Panc1 (cell line): ENCODE measurements at regions not wholly inside any gene's neighbourhood (a gene's known extent, or its start where the extent isn't known, plus 50 kb on each side); places are given as distances from the start of the nearest gene placed in this dataset.

Experiments
- ATAC-seq: fragments of 200-7000 bp; cut with Tn5 transposase; 2 replicates; pipeline ENCODE4 v1.9.1; 2020; ENCODE audit warnings: mild to moderate bottlenecking, moderate library complexity
- BruUV-seq: library from RNA; stranded (reverse); fragments of 400-500 nt; replicated peaks from 2 replicates; lab custom pipeline; 2021; lab: Mats Ljungman, UMichigan
- CTCF ChIA-PET: fragments of 300-600 bp; sonication (Branson Sonifier 250); formaldehyde crosslinking; loops from one replicate; lab custom pipeline; 2022; ENCODE audit warnings: antibody characterized with exemption; lab: Charles Lee
- POLR2A ChIA-PET: fragments of 300-600 bp; sonication (Branson Sonifier 250); formaldehyde crosslinking; loops from one replicate; lab custom pipeline; 2022; ENCODE audit warnings: antibody characterized with exemption; lab: Charles Lee
- DNase-seq: peaks from one replicate; pipeline ENCODE4 v3.0.0-alpha.2; 2010; ENCODE audit warnings: low read depth, low spot score
- H3K27ac ChIP-seq: 2 replicates; pipeline ENCODE4 v1.5.1; 2011; ENCODE audit warnings: mild to moderate bottlenecking, low read length, inconsistent platforms
- H3K27me3 ChIP-seq: fragments of 200-500 bp; sonication (Bioruptor generic); 2 replicates; pipeline ENCODE4 v1.6.0; 2014; ENCODE audit warnings: low read length, inconsistent platforms; ENCODE audit not compliant: control insufficient read depth, insufficient read depth
- H3K36me3 ChIP-seq: fragments of 200-500 bp; sonication (Bioruptor generic); 2 replicates; pipeline ENCODE4 v1.5.1; 2014; ENCODE audit warnings: inconsistent platforms, mild to moderate bottlenecking, low read length, moderate library complexity; ENCODE audit not compliant: control insufficient read depth, insufficient read depth
- H3K4me1 ChIP-seq: 2 replicates; pipeline ENCODE4 v1.5.1; 2011; ENCODE audit warnings: inconsistent platforms, mild to moderate bottlenecking, low read length, moderate library complexity; ENCODE audit not compliant: control insufficient read depth, insufficient read depth
- H3K4me3 ChIP-seq, 2 experiments: 2 replicates each; pipeline ENCODE4 v1.5.1; 2011 to 2012; ENCODE audit warnings: low read depth in 2 of 2, low read length in 2 of 2, mild to moderate bottlenecking in 2 of 2, inconsistent platforms in 1 of 2, moderate library complexity in 1 of 2
- H3K9me3 ChIP-seq: fragments of 200-500 bp; sonication (Bioruptor generic); 2 replicates; pipeline ENCODE4 v1.5.1; 2014; ENCODE audit warnings: low read depth, mild to moderate bottlenecking, inconsistent platforms, low read length, moderate library complexity; ENCODE audit not compliant: control insufficient read depth, insufficient read depth
- POLR2AphosphoS5 ChIP-seq: IDR thresholded peaks from 2 replicates; pipeline ENCODE4 v1.6.1; 2012; ENCODE audit warnings: mild to moderate bottlenecking, low read depth, low read length, moderate library complexity
- SIN3A ChIP-seq: IDR thresholded peaks from 2 replicates; pipeline ENCODE4 v1.6.1; 2012; ENCODE audit warnings: low read depth, mild to moderate bottlenecking, low read length, moderate library complexity, borderline replicate concordance; ENCODE audit not compliant: insufficient read depth
- TCF7L2 ChIP-seq: IDR thresholded peaks from 2 replicates; pipeline ENCODE4 v1.6.1; 2011; ENCODE audit warnings: mild to moderate bottlenecking, low read depth, low read length, inconsistent platforms
- in situ Hi-C: cut with HindIII; loops from 2 replicates; pipeline ENCODE4 v1.10.0; 2016; ENCODE audit warnings: low sequenced_read_pairs, low pct_unique_long_range_greater_than_20kb
- intact Hi-C: fragments of 100-400 bp; cut with micrococcal nuclease; formaldehyde crosslinking; loops from one replicate; pipeline ENCODE4 v1.10.0; 2022; ENCODE audit not compliant: unreplicated experiment
- TF ChIP-seq, protein P1 (sequence below), 2 experiments: IDR thresholded peaks; 2 replicates each; pipeline ENCODE4 v1.6.1; 2011 to 2012; ENCODE audit warnings: low read depth in 2 of 2, control low read depth in 1 of 2, low read length in 1 of 2, mild to moderate bottlenecking in 1 of 2, moderate library complexity in 1 of 2; ENCODE audit not compliant: insufficient read depth in 1 of 2
- TF ChIP-seq, protein P2 (sequence below): fragments of 450-650 bp; IDR thresholded peaks from 2 replicates; pipeline ENCODE4 v1.5.1; 2017; ENCODE audit warnings: mild to moderate bottlenecking

DNA sequence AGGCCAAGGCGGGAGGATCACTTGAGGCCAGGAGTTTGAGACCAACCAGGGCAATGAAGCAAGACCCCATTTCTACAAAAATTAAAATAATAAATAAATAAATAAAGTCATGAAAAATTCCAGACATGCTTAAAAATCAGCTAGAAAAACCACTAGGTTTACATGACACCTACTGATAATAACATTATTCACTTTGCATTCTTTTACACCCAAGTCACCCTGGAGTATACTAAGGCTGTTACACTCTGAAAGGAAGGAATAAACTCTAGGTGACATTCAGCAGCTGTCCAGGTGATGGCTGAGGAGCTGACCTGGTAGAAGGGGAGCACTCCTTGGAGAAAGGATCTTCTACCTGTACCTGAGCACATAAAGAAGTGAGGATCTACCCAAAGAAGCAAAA lies 179.2 kb downstream of the ZNF281 start:
- Histone ChIP-seq H3K27ac (no peak overlapping the region), H3K4me3 (no peak overlapping the region), H3K9me3 (no peaks in the 10 kb centered on the region), H3K4me1 (no peaks in the 10 kb centered on the region), H3K27me3 (no peaks in the 10 kb centered on the region), H3K36me3 (no peaks in the 10 kb centered on the region)
- no peak for TF ChIP-seq POLR2AphosphoS5
- no TSS peak for BruUV-seq
- ATAC-seq (no peak), DNase-seq (no peak)
- intact Hi-C loops = no loop called here
- POLR2A ChIA-PET = no interaction called here
- CTCF ChIA-PET = no interaction called here
- in situ Hi-C loops = loop anchor here (10.0 kb wide), 1 partner anchor 396 kb away; no protein-coding TSS in a partner anchor

DNA sequence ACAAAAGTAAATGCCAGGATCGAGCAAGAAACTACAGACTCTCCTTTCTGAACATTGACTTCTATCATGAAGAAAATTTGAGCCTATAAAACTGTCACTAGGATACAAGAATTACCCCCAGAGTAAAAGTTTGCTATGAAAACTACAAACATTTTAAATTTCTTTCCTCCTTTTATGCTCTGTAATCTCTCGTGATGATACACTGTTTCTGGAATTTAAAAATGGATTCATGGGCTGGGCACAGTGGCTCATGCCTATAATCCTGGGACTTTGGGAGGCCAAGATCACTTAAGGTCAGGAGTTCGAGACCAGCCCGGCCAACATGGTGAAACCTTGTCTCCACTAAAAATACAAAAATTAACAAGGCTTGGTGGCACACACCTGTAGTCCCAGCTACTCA lies 181.3 kb downstream of the ZNF281 start:
- H3K27me3 ChIP-seq = no peaks in the 10 kb centered on the region
- BruUV-seq = no TSS peak
- DNase-seq (no peak), ATAC-seq (no peak)
- CTCF ChIA-PET = no interaction called here
- H3K27ac ChIP-seq = no peak overlapping the region
- H3K36me3 ChIP-seq = no peaks in the 10 kb centered on the region
- H3K9me3 ChIP-seq = no peaks in the 10 kb centered on the region
- no peak overlapping the region for H3K4me3 ChIP-seq
- in situ Hi-C loops (no loop called here), intact Hi-C loops (no loop called here)
- POLR2A ChIA-PET = no interaction called here
- TF ChIP-seq, protein P1, sequence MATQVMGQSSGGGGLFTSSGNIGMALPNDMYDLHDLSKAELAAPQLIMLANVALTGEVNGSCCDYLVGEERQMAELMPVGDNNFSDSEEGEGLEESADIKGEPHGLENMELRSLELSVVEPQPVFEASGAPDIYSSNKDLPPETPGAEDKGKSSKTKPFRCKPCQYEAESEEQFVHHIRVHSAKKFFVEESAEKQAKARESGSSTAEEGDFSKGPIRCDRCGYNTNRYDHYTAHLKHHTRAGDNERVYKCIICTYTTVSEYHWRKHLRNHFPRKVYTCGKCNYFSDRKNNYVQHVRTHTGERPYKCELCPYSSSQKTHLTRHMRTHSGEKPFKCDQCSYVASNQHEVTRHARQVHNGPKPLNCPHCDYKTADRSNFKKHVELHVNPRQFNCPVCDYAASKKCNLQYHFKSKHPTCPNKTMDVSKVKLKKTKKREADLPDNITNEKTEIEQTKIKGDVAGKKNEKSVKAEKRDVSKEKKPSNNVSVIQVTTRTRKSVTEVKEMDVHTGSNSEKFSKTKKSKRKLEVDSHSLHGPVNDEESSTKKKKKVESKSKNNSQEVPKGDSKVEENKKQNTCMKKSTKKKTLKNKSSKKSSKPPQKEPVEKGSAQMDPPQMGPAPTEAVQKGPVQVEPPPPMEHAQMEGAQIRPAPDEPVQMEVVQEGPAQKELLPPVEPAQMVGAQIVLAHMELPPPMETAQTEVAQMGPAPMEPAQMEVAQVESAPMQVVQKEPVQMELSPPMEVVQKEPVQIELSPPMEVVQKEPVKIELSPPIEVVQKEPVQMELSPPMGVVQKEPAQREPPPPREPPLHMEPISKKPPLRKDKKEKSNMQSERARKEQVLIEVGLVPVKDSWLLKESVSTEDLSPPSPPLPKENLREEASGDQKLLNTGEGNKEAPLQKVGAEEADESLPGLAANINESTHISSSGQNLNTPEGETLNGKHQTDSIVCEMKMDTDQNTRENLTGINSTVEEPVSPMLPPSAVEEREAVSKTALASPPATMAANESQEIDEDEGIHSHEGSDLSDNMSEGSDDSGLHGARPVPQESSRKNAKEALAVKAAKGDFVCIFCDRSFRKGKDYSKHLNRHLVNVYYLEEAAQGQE (IDR thresholded peaks at IDR 0.05; ENCODE audit: insufficient read depth in 1 of 2, low read depth in 2 of 2, low read length in 1 of 2) = no peak
- TF ChIP-seq TCF7L2 = no peak
- TF ChIP-seq, protein P2, sequence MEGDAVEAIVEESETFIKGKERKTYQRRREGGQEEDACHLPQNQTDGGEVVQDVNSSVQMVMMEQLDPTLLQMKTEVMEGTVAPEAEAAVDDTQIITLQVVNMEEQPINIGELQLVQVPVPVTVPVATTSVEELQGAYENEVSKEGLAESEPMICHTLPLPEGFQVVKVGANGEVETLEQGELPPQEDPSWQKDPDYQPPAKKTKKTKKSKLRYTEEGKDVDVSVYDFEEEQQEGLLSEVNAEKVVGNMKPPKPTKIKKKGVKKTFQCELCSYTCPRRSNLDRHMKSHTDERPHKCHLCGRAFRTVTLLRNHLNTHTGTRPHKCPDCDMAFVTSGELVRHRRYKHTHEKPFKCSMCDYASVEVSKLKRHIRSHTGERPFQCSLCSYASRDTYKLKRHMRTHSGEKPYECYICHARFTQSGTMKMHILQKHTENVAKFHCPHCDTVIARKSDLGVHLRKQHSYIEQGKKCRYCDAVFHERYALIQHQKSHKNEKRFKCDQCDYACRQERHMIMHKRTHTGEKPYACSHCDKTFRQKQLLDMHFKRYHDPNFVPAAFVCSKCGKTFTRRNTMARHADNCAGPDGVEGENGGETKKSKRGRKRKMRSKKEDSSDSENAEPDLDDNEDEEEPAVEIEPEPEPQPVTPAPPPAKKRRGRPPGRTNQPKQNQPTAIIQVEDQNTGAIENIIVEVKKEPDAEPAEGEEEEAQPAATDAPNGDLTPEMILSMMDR = no peak
- TF ChIP-seq POLR2AphosphoS5 = no peak
- no peak for TF ChIP-seq SIN3A
- no peaks in the 10 kb centered on the region for H3K4me1 ChIP-seq

DNA sequence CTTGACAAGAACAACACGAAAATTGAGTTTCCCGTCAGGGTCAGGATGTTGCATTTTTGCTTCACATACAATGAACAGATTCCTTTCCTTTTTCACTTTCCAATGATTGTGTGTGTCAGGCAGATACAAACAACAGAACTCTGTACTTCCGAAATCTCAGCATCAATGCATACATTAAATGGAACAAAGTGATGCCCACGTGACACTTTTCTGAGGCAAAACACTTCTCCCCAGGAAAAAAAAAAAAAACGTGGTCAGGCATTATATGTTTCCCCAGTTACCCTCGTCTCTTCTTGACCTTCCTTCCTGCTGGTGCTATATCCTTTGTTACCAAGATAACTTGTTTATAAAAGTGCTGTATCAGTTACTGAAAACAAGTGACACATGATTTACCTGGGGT lies 181.8 kb downstream of the ZNF281 start:
- intact Hi-C loops (no loop called here), in situ Hi-C loops (no loop called here)
- ChIA-PET POLR2A (no interaction called here), CTCF (no interaction called here)
- H3K4me1 ChIP-seq = no peaks in the 10 kb centered on the region
- no peak overlapping the region for H3K4me3 ChIP-seq
- H3K9me3 ChIP-seq = no peaks in the 10 kb centered on the region
- H3K36me3 ChIP-seq = no peaks in the 10 kb centered on the region
- DNase-seq = no peak
- ATAC-seq = no peak
- no peak overlapping the region for H3K27ac ChIP-seq
- TF ChIP-seq POLR2AphosphoS5 (no peak), TCF7L2 (no peak), SIN3A (no peak)
- TF ChIP-seq, protein P2 = no peak
- TF ChIP-seq, protein P1 (IDR thresholded peaks at IDR 0.05; ENCODE audit: insufficient read depth in 1 of 2, low read depth in 2 of 2, low read length in 1 of 2) = no peak
- H3K27me3 ChIP-seq = no peaks in the 10 kb centered on the region
- no TSS peak for BruUV-seq
